DND-41 (cell line): ENCODE measurements at regions not wholly inside any gene's neighbourhood (a gene's known extent, or its start where the extent isn't known, plus 50 kb on each side); places are given as distances from the start of the nearest gene placed in this dataset.

Experiments
- ATAC-seq: fragments of 200-7000 bp; cut with Tn5 transposase; 3 replicates; pipeline ENCODE4 v1.9.1; 2021; ENCODE audit warnings: low read depth; ENCODE audit not compliant: insufficient read depth
- DNase-seq: peaks from one replicate; pipeline ENCODE4 v3.0.0-alpha.2; 2020
- H2AFZ ChIP-seq: 2 replicates; pipeline ENCODE4 v1.6.0; 2012; ENCODE audit warnings: low read depth, low read length
- H3K27ac ChIP-seq: 2 replicates; pipeline ENCODE4 v1.5.1; 2012; ENCODE audit warnings: low read length, inconsistent platforms
- H3K27me3 ChIP-seq: fragments of 200-600 bp; sonication (generic); 2 replicates; pipeline ENCODE4 v1.6.0; 2012; ENCODE audit warnings: low read length, mild to moderate bottlenecking, inconsistent platforms; ENCODE audit not compliant: insufficient read depth, poor library complexity
- H3K36me3 ChIP-seq: 2 replicates; pipeline ENCODE4 v1.5.1; 2012; ENCODE audit warnings: low read length, inconsistent platforms; ENCODE audit not compliant: insufficient read depth
- H3K4me1 ChIP-seq: 2 replicates; pipeline ENCODE4 v1.5.1; 2012; ENCODE audit warnings: mild to moderate bottlenecking, low read length; ENCODE audit not compliant: insufficient read depth
- H3K4me2 ChIP-seq: 2 replicates; pipeline ENCODE4 v1.6.0; 2012; ENCODE audit warnings: mild to moderate bottlenecking, moderate library complexity, low read length, inconsistent platforms; ENCODE audit not compliant: insufficient read depth
- H3K4me3 ChIP-seq, 2 experiments: fragments of 200-600 bp in 1 of 2; shearing (Covaris generic) in 1 of 2; 2 replicates each; pipeline ENCODE4 v1.5.1; 2012 to 2016; ENCODE audit warnings: inconsistent platforms in 2 of 2, low read length in 2 of 2, mild to moderate bottlenecking in 2 of 2, low read depth in 1 of 2, moderate library complexity in 1 of 2
- H3K79me2 ChIP-seq: 2 replicates; pipeline ENCODE4 v1.6.0; 2012; ENCODE audit warnings: low read length, inconsistent platforms; ENCODE audit not compliant: insufficient read depth
- H3K9ac ChIP-seq: 2 replicates; pipeline ENCODE4 v1.6.0; 2012; ENCODE audit warnings: low read depth, mild to moderate bottlenecking, inconsistent platforms, low read length, moderate library complexity
- H3K9me3 ChIP-seq: 2 replicates; pipeline ENCODE4 v1.5.1; 2012; ENCODE audit warnings: low read length, moderate library complexity, mild to moderate bottlenecking, inconsistent platforms; ENCODE audit not compliant: insufficient read depth, severe bottlenecking
- H4K20me1 ChIP-seq: 2 replicates; pipeline ENCODE4 v1.6.0; 2012; ENCODE audit warnings: low read length; ENCODE audit not compliant: insufficient read depth
- CTCF ChIP-seq: IDR thresholded peaks from 2 replicates; pipeline ENCODE4 v1.5.1; 2012; ENCODE audit warnings: borderline replicate concordance, low read length, moderate library complexity, mild to moderate bottlenecking; ENCODE audit not compliant: poor library complexity, severe bottlenecking; ENCODE audit errors: extremely low read depth
- EZH2 ChIP-seq: IDR thresholded peaks from 3 replicates; pipeline ENCODE4 v1.6.1; 2012; ENCODE audit warnings: borderline replicate concordance, low read depth, mild to moderate bottlenecking, moderate library complexity, low read length, inconsistent platforms; ENCODE audit not compliant: severe bottlenecking

- Histone ChIP-seq H3K9me3 (no peaks in the 10 kb centered on the region), H2AFZ (no peak overlapping the region), H3K4me1 (no peaks in the 10 kb centered on the region), H3K36me3 (no peaks in the 10 kb centered on the region), H3K4me2 (no peak overlapping the region), H3K27ac (no peak overlapping the region), H3K4me3 (no peak overlapping the region), H3K79me2 (no peaks in the 10 kb centered on the region), H4K20me1 (no peaks in the 10 kb centered on the region), H3K9ac (no peak overlapping the region), H3K27me3 (no peaks in the 10 kb centered on the region)
- ATAC-seq (no peak), DNase-seq (no peak)
- TF ChIP-seq CTCF (no peak), EZH2 (no peak)
Observed at GRCh38 chr1:78355656-78356055, 135.1 kb upstream of the PTGFR start.

- Histone ChIP-seq H3K9me3 (no peaks in the 10 kb centered on the region), H3K4me2 (no peak overlapping the region), H3K27me3 (no peaks in the 10 kb centered on the region), H3K36me3 (no peaks in the 10 kb centered on the region), H3K27ac (no peak overlapping the region), H4K20me1 (no peaks in the 10 kb centered on the region), H3K4me3 (no peak overlapping the region), H3K4me1 (no peaks in the 10 kb centered on the region), H2AFZ (no peak overlapping the region), H3K79me2 (no peaks in the 10 kb centered on the region), H3K9ac (no peak overlapping the region)
- TF ChIP-seq EZH2 = no peak
- DNase-seq (no peak), ATAC-seq (no peak)
Observed at GRCh38 chr1:78358165-78358564, 132.6 kb upstream of the PTGFR start.

GRCh38 chr1:78359666-78360065 lies 131.1 kb upstream of the PTGFR start:
- H2AFZ ChIP-seq = no peak overlapping the region

GRCh38 chr1:78360584-78360983 lies 130.2 kb upstream of the PTGFR start:
- no peak for ATAC-seq
- H3K4me2 ChIP-seq = no peak overlapping the region
- no peak for DNase-seq

More at GRCh38 chr1:78359666-78360065, 131.1 kb upstream of the PTGFR start:
- H3K9me3 ChIP-seq = no peaks in the 10 kb centered on the region
- DNase-seq = no peak
- no peaks in the 10 kb centered on the region for H4K20me1 ChIP-seq
- no peak overlapping the region for H3K9ac ChIP-seq
- no peaks in the 10 kb centered on the region for H3K79me2 ChIP-seq
- H3K4me3 ChIP-seq = no peak overlapping the region
- H3K4me2 ChIP-seq = no peak overlapping the region
- no peak for ATAC-seq
- H3K27me3 ChIP-seq = no peaks in the 10 kb centered on the region
- no peak overlapping the region for H3K27ac ChIP-seq
- no peak for TF ChIP-seq CTCF
- no peak for TF ChIP-seq EZH2
- no peaks in the 10 kb centered on the region for H3K36me3 ChIP-seq
- H3K4me1 ChIP-seq = no peaks in the 10 kb centered on the region

More at GRCh38 chr1:78360584-78360983, 130.2 kb upstream of the PTGFR start:
- H3K4me1 ChIP-seq = no peaks in the 10 kb centered on the region
- no peak overlapping the region for H3K4me3 ChIP-seq
- H3K36me3 ChIP-seq = no peaks in the 10 kb centered on the region
- no peak overlapping the region for H3K27ac ChIP-seq
- no peak for TF ChIP-seq EZH2
- no peak for TF ChIP-seq CTCF
- H4K20me1 ChIP-seq = no peaks in the 10 kb centered on the region
- H3K27me3 ChIP-seq = no peaks in the 10 kb centered on the region
- no peak overlapping the region for H2AFZ ChIP-seq
- no peak overlapping the region for H3K9ac ChIP-seq
- no peaks in the 10 kb centered on the region for H3K9me3 ChIP-seq
- H3K79me2 ChIP-seq = no peaks in the 10 kb centered on the region
